Breast epithelium (tissue), 4 donors: ENCODE measurements at regions not wholly inside any gene's neighbourhood (a gene's known extent, or its start where the extent isn't known, plus 50 kb on each side); places are given as distances from the start of the nearest gene placed in this dataset.

Experiments
- DNase-seq, 2 donors: peaks; one replicate each; pipeline ENCODE4 v3.0.0-alpha.2; 2019; ENCODE audit warnings: low spot score in 2 of 2
- H3K27ac ChIP-seq, 2 donors: fragments of 200-600 bp; sonication (generic) in 1 of 2; one replicate each; pipeline ENCODE4 v1.5.1; 2016 to 2019; ENCODE audit warnings: mild to moderate bottlenecking in 1 of 2
- H3K27me3 ChIP-seq, 2 donors: fragments of 200-600 bp; sonication (generic) in 1 of 2; one replicate each; pipeline versions ENCODE4 v1.5.1 to v1.6.0; 2017 to 2019; ENCODE audit warnings: control low read depth in 1 of 2, mild to moderate bottlenecking in 1 of 2
- H3K36me3 ChIP-seq: fragments of 200-600 bp; one replicate; pipeline ENCODE4 v1.5.1; 2019
- H3K4me1 ChIP-seq, 2 donors: fragments of 200-600 bp; sonication (generic); one replicate each; pipeline ENCODE4 v1.5.1; 2016 to 2019; ENCODE audit warnings: control low read depth in 1 of 2
- H3K4me3 ChIP-seq, 3 donors: fragments of 200-600 bp; sonication (generic); 1 replicate in 2 of 3; 2 replicates in 1 of 3; pipeline ENCODE4 v1.5.1; 2016 to 2019; ENCODE audit warnings: mild to moderate bottlenecking in 3 of 3, moderate library complexity in 2 of 3
- H3K9me3 ChIP-seq, 2 donors: fragments of 200-600 bp; sonication (generic) in 1 of 2; one replicate each; pipeline ENCODE4 v1.5.1; 2016 to 2019; ENCODE audit warnings: control low read depth in 1 of 2
- POLR2A ChIP-seq: fragments of 450-650 bp; IDR thresholded peaks from one replicate; pipeline ENCODE4 v1.6.1; 2016; ENCODE audit warnings: antibody characterized with exemption, mild to moderate bottlenecking, moderate library complexity
- POLR2AphosphoS5 ChIP-seq, 3 donors: sonication (generic); formaldehyde crosslinking; IDR thresholded peaks; one replicate each; pipeline ENCODE4 v1.6.1; 2017; ENCODE audit warnings: antibody characterized with exemption in 3 of 3
- intact Hi-C: fragments of 100-400 bp; cut with DNase I; formaldehyde crosslinking; loops from one replicate; pipeline ENCODE4 v1.15.1; 2023; ENCODE audit warnings: low total_unique reads
- TF ChIP-seq, protein P1 (sequence below), 3 donors: fragments of 450-650 bp; IDR thresholded peaks; one replicate each; pipeline ENCODE4 v1.5.1; 2016 to 2017; ENCODE audit warnings: antibody characterized with exemption in 3 of 3, mild to moderate bottlenecking in 3 of 3, moderate library complexity in 3 of 3

GRCh38 chr6:24016286-24016685, 109.7 kb upstream of the NRSN1 start:
- no peak for TF ChIP-seq POLR2A
- no peak for TF ChIP-seq POLR2AphosphoS5 (IDR thresholded peaks at IDR 0.05)
- TF ChIP-seq, protein P1, sequence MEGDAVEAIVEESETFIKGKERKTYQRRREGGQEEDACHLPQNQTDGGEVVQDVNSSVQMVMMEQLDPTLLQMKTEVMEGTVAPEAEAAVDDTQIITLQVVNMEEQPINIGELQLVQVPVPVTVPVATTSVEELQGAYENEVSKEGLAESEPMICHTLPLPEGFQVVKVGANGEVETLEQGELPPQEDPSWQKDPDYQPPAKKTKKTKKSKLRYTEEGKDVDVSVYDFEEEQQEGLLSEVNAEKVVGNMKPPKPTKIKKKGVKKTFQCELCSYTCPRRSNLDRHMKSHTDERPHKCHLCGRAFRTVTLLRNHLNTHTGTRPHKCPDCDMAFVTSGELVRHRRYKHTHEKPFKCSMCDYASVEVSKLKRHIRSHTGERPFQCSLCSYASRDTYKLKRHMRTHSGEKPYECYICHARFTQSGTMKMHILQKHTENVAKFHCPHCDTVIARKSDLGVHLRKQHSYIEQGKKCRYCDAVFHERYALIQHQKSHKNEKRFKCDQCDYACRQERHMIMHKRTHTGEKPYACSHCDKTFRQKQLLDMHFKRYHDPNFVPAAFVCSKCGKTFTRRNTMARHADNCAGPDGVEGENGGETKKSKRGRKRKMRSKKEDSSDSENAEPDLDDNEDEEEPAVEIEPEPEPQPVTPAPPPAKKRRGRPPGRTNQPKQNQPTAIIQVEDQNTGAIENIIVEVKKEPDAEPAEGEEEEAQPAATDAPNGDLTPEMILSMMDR (IDR thresholded peaks at IDR 0.05) = no peak
- no peaks in the 10 kb centered on the region for H3K27me3 ChIP-seq
- no peak for DNase-seq
- H3K4me3 ChIP-seq = no peak overlapping the region
- H3K4me1 ChIP-seq = no peaks in the 10 kb centered on the region
- intact Hi-C loops = no loop called here
- no peak overlapping the region for H3K27ac ChIP-seq
- no peaks in the 10 kb centered on the region for H3K36me3 ChIP-seq
- peaks cover 0 to 4% of the 10 kb centered on the region in 2 donors for H3K9me3 ChIP-seq

- intact Hi-C loops = no loop called here
- no peaks in the 10 kb centered on the region for H3K27me3 ChIP-seq
- no peak overlapping the region for H3K4me3 ChIP-seq
- no peak for DNase-seq
- H3K27ac ChIP-seq = no peak overlapping the region
- H3K9me3 ChIP-seq = peaks cover 0 to 4% of the 10 kb centered on the region in 2 donors
- H3K4me1 ChIP-seq = no peaks in the 10 kb centered on the region
- TF ChIP-seq, protein P1 (IDR thresholded peaks at IDR 0.05) = no peak
- TF ChIP-seq POLR2AphosphoS5 (IDR thresholded peaks at IDR 0.05) (no peak), POLR2A (no peak)
- H3K36me3 ChIP-seq = no peaks in the 10 kb centered on the region
Measured at GRCh38 chr6:24016857-24017256, 109.2 kb upstream of the NRSN1 start.

DNA sequence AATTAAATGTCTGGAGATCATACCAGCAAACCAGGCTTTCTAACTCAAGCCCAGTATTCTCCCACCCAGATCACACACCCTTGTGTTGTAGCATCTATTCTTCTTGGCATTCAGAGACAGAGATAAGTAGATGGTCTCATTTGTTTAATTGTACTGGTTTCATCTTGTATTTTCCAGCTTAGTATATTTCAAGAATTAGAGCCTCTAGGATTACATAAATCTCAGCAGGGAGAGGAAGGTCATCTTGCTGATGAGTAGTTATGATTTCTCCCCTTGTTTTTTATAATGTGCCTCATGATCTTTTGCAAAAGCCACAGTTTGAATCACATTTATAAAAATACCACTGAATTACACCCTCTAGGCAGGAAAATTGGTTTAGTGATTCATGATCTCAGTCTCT, 106.6 kb upstream of the NRSN1 start:
- Histone ChIP-seq H3K9me3 (peaks cover 0 to 4% of the 10 kb centered on the region in 2 donors), H3K4me3 (no peak overlapping the region), H3K4me1 (no peaks in the 10 kb centered on the region), H3K27ac (no peak overlapping the region), H3K27me3 (no peaks in the 10 kb centered on the region), H3K36me3 (no peaks in the 10 kb centered on the region)
- intact Hi-C loops = no loop called here
- no peak for DNase-seq
- TF ChIP-seq, protein P1 (IDR thresholded peaks at IDR 0.05) = no peak
- TF ChIP-seq POLR2A (no peak), POLR2AphosphoS5 (IDR thresholded peaks at IDR 0.05) (no peak)

GRCh38 chr6:24019830-24020229, 106.2 kb upstream of the NRSN1 start:
- no peaks in the 10 kb centered on the region for H3K27me3 ChIP-seq
- no peak for DNase-seq
- no peaks in the 10 kb centered on the region for H3K36me3 ChIP-seq
- H3K9me3 ChIP-seq = peaks cover 0 to 4% of the 10 kb centered on the region in 2 donors
- no peaks in the 10 kb centered on the region for H3K4me1 ChIP-seq
- no peak overlapping the region for H3K27ac ChIP-seq
- H3K4me3 ChIP-seq = no peak overlapping the region
- intact Hi-C loops = no loop called here
- TF ChIP-seq, protein P1 (IDR thresholded peaks at IDR 0.05) = no peak
- TF ChIP-seq POLR2A = no peak
- TF ChIP-seq POLR2AphosphoS5 (IDR thresholded peaks at IDR 0.05) = no peak

- Histone ChIP-seq H3K4me3 (no peak overlapping the region), H3K27me3 (no peaks in the 10 kb centered on the region), H3K27ac (no peak overlapping the region), H3K9me3 (no peaks in the 10 kb centered on the region), H3K4me1 (no peaks in the 10 kb centered on the region), H3K36me3 (no peaks in the 10 kb centered on the region)
- DNase-seq = no peak
- intact Hi-C loops = no loop called here
- TF ChIP-seq, protein P1 (IDR thresholded peaks at IDR 0.05) = no peak
- TF ChIP-seq POLR2AphosphoS5 (IDR thresholded peaks at IDR 0.05) (no peak), POLR2A (no peak)
Measured at GRCh38 chr6:24026050-24026449, 100.0 kb upstream of the NRSN1 start.
